Activated CD4-positive, CD25-positive, alpha-beta regulatory T cell treated with anti-CD3 and anti-CD28 coated beads, Interleukin-2, amount 50 U/mL, for 24 hours (primary cell): ENCODE measurements at regions not wholly inside any gene's neighbourhood (a gene's known extent, or its start where the extent isn't known, plus 50 kb on each side); places are given as distances from the start of the nearest gene placed in this dataset.
"Not testable (repeated sequence)": the region's sequence is repeated elsewhere in the genome, so short reads cannot be mapped to it uniquely, and the experiment has no call there.

Experiments used
- ATAC-seq, 2 donors: fragments of 150-1000 bp; cut with Tn5 transposase; one replicate each; pipeline ENCODE4 v1.10.0; 2021; ENCODE audit warnings: mild to moderate bottlenecking in 1 of 2, moderate library complexity in 1 of 2

DNA sequence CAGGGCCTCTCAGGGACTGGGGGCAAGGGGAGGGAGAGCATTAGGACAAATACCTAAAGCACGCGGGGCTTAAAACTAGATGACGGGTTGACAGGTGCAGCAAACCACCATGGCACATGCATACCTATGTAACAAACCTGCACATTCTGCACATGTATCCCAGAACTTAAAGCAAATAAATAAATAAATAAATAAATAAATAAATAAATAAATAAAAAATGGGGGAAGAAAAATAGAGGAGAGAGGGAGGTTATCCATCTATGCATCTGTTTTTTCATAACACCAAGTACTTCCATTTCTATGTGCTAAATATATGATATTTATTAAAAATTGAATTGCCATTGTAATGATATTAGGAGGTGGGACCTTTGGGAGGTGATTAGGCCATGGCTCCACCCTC lies 539.5 kb downstream of the TRIML1 start:
- ATAC-seq: not testable (repeated sequence)

DNA sequence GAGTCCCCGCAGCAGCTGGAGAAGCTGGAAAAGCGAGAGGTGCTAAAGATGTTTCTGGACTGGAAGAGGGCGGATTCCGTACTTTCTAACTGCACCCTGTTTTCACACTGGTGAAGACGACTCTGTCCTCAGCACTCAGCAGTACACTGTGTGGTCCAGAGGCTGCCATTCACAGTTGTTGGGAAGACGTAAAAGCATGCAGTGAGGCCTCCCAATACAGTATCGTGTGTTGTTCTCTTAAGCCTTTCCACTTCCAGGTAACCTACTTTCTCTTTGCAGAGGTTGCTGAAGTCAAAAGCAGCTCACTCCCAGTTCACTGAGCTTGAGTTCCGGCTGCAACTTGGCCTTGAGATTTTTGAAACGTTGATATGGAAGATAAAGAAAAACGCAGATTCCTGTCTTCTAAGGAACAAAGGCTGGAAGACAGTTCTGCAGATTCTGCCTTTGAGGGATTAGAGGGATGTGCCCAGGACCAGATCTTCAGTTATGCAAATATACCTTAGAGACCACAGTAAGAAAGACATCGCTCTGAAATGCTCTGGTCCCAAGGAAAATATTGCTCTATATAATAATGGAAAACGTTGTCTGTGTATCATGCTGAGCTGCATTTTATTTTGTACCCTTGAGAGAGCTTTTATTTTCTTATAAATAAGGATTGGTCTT lies 540.9 kb downstream of the TRIML1 start:
- ATAC-seq: no peak

DNA sequence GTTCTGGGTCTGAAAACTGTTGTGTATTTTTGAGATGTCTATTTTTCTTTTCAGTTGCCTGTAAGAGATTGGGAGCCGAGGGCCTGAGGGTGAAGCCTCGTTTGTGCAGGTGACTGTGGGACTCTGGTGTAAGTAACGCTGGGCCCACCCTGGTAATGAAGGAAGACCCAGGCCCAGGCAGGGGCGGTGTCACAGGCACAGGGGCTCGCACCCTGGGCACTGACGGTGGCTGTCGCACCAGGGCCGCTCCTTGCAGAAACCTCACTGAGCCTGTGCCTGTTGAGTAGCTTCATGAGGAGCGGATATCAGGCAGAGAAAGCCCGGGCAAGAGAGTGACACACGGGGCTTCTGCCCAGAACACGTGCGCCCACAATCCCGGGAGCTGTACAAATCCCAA lies 541.4 kb downstream of the TRIML1 start:
- no peak for ATAC-seq

GRCh38 chr4:188682321-188682720 lies 543.1 kb downstream of the TRIML1 start:
- ATAC-seq: no peak

DNA sequence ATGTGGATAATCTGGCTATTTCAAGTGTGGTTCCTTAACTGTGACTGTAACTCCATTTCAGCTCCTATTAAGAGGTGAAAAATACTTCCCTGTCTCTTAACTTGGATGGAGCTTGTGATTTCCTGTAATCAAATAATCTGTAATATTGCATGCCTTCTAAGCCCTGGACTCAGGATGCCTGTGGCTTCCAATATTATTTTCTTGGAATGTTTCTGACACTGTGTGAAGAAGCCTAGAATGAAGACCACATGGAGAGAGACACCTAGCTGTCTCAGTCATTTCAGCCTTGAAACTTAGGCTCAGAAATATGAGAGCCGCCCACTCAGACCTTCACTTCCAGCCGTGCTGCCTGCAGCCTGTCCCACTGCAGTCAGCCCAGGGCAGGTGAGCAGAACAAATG lies 544.3 kb downstream of the TRIML1 start:
- no peak for ATAC-seq

- no peak for ATAC-seq
Observed at GRCh38 chr4:188688956-188689355, 549.7 kb downstream of the TRIML1 start.

GRCh38 chr4:188691811-188692210 lies 552.6 kb downstream of the TRIML1 start:
- no peak for ATAC-seq

DNA sequence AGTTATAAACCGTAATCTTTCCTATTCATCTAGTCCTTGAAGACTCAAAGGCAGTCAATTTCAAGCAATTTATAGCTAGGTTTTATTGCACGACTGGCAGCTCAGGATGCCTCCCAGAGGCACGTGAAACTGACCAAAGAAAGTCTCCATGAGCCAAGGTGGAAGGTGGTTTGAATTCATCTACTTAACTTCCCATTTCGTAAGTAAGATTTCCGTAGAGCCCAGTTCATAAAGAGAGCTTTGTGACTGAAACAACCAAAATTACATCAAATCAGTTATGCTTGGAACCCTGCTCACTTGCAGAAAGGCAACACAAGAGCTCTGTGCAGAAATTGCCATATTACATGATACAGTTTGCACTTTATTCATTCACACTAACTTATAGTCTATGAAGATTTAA lies 556.0 kb downstream of the TRIML1 start:
- ATAC-seq: no peak

GRCh38 chr4:188697243-188697642 lies 558.0 kb downstream of the TRIML1 start:
- ATAC-seq: no peak

DNA sequence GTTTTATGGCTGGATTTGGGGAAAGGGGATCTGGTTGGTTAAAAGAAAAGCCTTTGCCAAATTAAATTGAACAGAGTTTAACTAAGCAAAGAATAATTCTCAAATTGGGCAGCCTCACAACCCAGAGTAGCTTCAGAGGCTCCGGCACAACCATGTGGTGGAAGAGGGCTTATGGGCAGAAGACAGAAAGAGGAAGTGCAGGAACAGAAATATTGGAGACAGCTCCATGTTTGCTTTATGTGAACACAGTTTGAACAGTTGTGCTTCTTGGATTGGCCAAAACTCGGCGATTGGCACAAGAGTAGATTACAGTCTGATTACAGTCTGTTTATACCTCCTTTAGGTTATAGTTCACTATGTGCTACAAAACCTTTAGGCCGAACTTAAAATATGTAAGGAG lies 562.7 kb downstream of the TRIML1 start:
- no peak for ATAC-seq

DNA sequence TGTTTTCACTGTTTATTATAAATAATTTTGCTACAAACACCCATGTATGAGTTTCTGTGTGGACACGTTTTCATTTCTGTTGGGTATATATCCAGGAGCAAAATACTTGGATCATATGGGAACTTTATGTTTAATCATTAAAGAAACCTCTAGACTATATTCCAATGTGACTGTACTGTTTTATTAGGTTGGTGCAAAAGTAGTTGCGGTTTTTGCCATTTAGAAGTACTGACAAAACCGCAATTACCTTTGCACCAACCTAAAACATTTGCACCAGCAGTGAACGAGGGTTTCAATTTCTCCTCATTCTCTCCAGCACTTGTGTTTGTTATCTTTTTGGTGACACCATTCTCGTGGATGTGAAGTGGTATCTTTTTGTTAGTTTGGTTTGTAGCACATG lies 565.0 kb downstream of the TRIML1 start:
- ATAC-seq: no peak

DNA sequence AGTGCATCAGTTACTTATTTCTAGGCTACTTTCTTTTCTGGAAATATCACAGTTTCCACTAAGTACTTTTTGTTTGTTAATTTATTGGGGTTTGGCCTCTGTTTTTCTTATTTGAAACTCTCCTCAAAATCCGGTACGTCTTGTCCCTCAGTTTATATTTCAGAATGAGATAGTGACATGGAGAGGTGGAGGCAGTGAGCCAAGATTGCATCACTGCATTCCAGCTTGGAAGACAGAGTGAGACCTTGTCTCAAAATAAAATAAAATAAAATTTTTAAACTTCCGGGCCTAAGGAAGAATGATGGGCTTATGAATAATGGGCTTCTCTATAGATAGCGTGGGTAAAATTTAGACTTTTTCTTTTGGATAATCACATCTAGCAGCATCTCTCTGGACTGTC lies 567.8 kb downstream of the TRIML1 start:
- no peak for ATAC-seq

DNA sequence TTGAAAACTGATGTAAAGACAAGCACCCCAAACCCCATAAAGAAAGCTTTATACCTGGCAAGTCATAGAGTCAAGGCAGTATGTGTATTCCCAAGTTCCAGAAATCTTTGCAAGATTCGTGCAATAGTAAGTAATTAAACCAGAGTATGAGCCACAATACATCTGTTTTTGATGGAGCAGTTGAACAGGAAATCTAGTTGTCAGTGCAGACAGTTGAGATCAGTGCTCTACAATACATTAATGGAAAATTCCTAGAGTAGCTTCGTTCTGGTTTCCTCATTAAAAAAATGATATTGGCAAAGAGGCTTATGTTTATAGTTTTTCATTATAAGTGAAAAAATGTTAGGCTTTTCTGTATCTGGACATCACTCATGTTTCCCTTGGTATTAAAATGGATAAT lies 575.3 kb downstream of the TRIML1 start:
- no peak for ATAC-seq

DNA sequence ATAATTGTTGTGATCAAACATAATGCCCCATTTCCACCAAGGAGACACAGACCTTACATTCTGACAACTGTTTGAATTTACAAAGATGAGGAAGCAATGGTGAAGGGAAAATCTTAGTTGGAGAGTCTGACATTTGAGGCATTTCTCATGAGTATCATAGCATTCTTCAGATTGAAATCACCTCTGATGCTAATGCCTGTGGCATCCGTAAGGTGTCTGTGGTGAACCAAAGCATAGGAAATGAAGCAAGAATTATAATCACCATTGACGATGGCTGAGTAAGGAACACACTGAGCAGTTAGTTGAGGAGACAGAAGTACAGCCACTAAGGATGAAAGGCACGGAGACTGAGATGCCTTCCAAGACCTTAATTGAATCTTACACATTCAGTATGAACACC lies 575.7 kb downstream of the TRIML1 start:
- ATAC-seq: no peak

DNA sequence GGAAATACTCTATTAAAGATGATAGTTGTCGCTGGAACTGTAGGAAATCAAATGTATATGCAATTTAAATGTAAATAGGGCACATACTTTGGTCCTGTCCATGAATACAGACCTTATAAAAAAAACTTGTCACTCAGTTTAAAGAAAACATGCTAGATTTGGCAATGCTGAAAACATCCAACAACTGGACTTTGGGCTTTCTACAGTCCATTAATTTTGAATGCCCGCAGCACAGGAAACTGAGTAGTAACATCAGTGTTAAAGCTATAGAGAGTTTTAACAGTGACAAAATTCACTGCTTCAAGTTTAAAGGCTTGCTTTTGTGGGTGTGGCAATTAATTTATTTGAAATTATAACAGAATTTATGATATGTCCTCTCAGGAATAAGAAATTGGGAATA lies 578.4 kb downstream of the TRIML1 start:
- ATAC-seq: no peak

- no peak for ATAC-seq
Observed at GRCh38 chr4:188719794-188720193, 580.6 kb downstream of the TRIML1 start.

- no peak for ATAC-seq
Observed at GRCh38 chr4:188722911-188723310, 583.7 kb downstream of the TRIML1 start.

DNA sequence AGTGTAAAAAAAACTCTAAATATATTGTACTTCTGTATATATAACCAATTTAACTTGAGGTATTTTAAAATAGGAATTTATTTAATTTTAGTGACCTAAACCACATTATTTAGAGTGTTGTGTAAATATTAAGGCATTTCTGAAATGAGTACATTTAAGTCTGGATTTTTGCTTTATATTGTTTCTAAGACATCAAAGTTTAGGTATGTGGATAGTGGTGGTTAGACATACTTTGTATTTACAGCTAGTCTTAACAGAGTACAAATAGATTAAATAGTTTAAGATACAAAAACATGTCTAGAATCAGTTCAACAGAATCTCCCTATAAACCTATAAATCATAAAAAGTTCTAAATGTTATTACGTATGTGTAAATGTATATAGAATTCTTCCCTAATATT lies 588.5 kb downstream of the TRIML1 start:
- ATAC-seq: no peak

- no peak for ATAC-seq
Observed at GRCh38 chr4:188728359-188728758, 589.1 kb downstream of the TRIML1 start.

DNA sequence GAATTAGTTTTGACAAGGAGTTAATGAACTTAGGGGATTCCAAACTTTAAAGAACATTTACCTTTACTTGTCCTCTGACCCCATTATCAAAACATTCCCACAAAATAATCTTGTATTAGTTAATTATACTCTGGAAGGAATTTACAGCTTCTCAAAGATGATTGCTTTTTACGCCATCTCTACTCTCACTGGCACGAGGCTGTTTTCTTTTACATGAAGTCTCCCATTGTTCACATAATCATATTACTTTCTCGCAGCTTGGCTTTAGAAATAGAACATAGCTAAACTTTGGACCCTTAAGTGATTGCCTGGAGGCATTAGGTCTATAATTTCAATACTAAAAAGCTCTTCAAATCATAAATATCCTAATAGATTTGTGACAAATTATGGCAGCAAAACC lies 592.9 kb downstream of the TRIML1 start:
- no peak for ATAC-seq

DNA sequence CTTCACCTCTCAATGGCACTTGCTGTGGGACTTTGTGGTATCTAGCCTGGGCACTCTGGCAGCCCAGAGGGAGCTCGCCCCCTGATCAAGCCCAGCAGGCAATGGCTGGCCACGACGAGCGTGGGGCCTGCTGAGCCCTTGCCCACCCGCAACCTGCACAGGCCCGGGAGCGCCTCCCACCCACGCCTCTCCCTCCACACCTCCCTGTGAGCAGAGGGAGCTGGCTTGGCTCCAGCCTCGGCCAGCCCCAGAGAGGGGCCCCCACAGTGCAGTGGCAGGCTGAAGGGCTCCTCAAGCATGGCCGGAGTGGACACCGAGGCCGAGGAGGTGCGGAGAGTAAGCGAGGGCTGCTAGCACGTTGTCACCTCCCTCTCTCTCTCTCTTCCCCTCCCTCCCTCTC lies 595.8 kb downstream of the TRIML1 start:
- no peak for ATAC-seq

GRCh38 chr4:188737251-188738002 lies 598.2 kb downstream of the TRIML1 start:
- no peak for ATAC-seq

DNA sequence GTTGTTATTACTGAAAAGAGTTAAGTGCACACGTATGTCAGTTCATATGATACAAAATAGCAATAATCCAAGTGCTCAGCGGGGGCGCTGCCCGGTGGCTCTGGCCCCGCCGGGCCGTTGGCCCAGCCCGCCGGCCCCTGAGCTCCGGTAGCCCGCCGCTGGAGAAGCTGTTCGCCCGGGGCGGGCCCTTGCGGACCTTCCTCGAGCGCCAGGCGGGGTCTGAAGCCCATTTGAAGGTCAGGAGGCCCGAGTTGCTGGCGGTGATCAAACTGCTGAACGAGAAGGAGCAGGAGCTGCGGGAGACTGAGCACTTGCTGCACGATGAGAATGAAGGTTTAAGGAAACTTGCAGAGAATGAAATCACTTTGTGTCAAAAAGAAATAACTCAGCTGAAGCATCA lies 599.0 kb downstream of the TRIML1 start:
- ATAC-seq: not testable (repeated sequence)

DNA sequence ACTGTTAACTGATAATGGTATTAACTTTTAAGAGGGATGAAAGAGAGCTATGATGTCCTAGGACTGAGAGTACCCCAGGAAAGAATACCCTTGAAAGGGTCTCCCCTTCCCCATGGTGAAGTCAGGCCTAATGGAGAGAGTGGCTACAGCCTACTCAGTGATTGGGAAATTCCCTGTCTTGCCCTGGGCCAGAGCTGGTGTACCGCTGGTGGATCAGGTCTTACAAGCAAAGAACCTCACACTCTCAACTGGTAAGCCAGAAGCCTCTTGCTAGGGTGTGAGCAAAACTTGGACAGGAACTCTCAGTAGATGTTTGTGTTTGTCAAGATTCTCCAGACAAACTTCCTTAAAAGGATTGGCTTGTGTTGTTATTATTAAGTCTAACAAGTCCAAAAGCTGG lies 600.9 kb downstream of the TRIML1 start:
- ATAC-seq: not testable (repeated sequence)

- ATAC-seq: not testable (repeated sequence)
Observed at GRCh38 chr4:188740791-188741190, 601.5 kb downstream of the TRIML1 start.
